Myocyte (in vitro differentiated cells): ENCODE measurements at regions not wholly inside any gene's neighbourhood (a gene's known extent, or its start where the extent isn't known, plus 50 kb on each side); places are given as distances from the start of the nearest gene placed in this dataset.

ENCODE experiments used
- DNase-seq: peaks from one replicate; pipeline ENCODE4 v3.0.0-alpha.2; 2012; ENCODE audit warnings: low read depth

GRCh38 chr9:134558124-134558905, 83.3 kb upstream of the COL5A1 start:
- DNase-seq, result no peak

GRCh38 chr9:134559013-134559412, 82.6 kb upstream of the COL5A1 start:
- no peak for DNase-seq

GRCh38 chr9:134560206-134560605, 81.4 kb upstream of the COL5A1 start:
- DNase-seq, result no peak

GRCh38 chr9:134560654-134561053, 80.9 kb upstream of the COL5A1 start:
- no peak for DNase-seq

- no peak for DNase-seq
Observed at GRCh38 chr9:134561427-134562145, 80.0 kb upstream of the COL5A1 start.

- no peak for DNase-seq
Observed at GRCh38 chr9:134562146-134562849, 79.3 kb upstream of the COL5A1 start.

- DNase-seq, result no peak
Observed at GRCh38 chr9:134563397-134563796, 78.2 kb upstream of the COL5A1 start.

GRCh38 chr9:134564431-134565170, 77.0 kb upstream of the COL5A1 start:
- DNase-seq, result peak; percentile 90

GRCh38 chr9:134565316-134565915, 76.2 kb upstream of the COL5A1 start:
- DNase-seq, result no peak

- DNase-seq, result peak; percentile 29
Observed at GRCh38 chr9:134566196-134566847, 75.3 kb upstream of the COL5A1 start.

- DNase-seq, result no peak
Observed at GRCh38 chr9:134566936-134567335, 74.7 kb upstream of the COL5A1 start.

GRCh38 chr9:134568116-134568515, 73.5 kb upstream of the COL5A1 start:
- DNase-seq, result peak; percentile 21

- no peak for DNase-seq
Observed at GRCh38 chr9:134568811-134569210, 72.8 kb upstream of the COL5A1 start.

- DNase-seq, result no peak
Observed at GRCh38 chr9:134569626-134570025, 72.0 kb upstream of the COL5A1 start.

GRCh38 chr9:134570151-134570621, 71.4 kb upstream of the COL5A1 start:
- peak; percentile 81 for DNase-seq

- no peak for DNase-seq
Observed at GRCh38 chr9:134570711-134571325, 70.8 kb upstream of the COL5A1 start.

GRCh38 chr9:134571326-134571931, 70.2 kb upstream of the COL5A1 start:
- no peak for DNase-seq

- no peak for DNase-seq
Observed at GRCh38 chr9:134571946-134572917, 69.4 kb upstream of the COL5A1 start.
